ENCODE measurements at regions not wholly inside any gene's neighbourhood (a gene's known extent, or its start where the extent isn't known, plus 50 kb on each side); places are given as distances from the start of the nearest gene placed in this dataset.

DNA sequence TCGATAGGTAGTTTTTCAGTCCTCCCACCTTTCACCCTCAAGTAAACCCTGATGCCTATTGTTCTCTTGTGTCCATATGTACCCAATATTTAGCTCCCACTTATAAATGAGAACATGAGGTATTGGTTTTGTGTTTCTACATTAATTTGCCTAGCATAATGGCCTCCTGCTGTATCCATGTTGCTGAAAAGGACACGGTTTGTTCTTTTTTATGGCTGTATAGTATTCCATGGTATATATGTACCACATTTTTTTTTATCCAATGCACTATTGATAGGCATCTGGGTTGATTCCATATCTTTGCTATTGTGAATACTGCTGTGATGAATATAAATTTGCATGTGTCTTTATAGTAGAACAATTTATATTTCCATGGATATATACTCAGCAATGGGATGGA lies 199.2 kb downstream of the RAB28 start:
- no peak overlapping the region for H3K27ac Mint-ChIP-seq
- Histone ChIP-seq H3F3A (replicated peaks; ENCODE audit: low read depth) (no peaks in the 10 kb centered on the region), H3K4me2 (no peak overlapping the region), H3K27ac (ENCODE audit: low read depth) (no peak overlapping the region), H2AFZ (no peak overlapping the region), H3K79me2 (replicated peaks; ENCODE audit: insufficient read depth) (no peaks in the 10 kb centered on the region), H4K20me1 (replicated peaks; ENCODE audit: insufficient read depth) (no peaks in the 10 kb centered on the region), H3K4me1 (ENCODE audit: insufficient read depth) (no peaks in the 10 kb centered on the region), H3K27me3 (ENCODE audit: insufficient read depth) (no peaks in the 10 kb centered on the region), H3K9me2 (ENCODE audit: insufficient read depth) (peaks cover 6% of the 10 kb centered on the region; the same call in 1 of the 2 replicates), H3K4me3 (no peak overlapping the region), H3K36me3 (ENCODE audit: insufficient read depth) (no peaks in the 10 kb centered on the region)
- H3K27me3 Mint-ChIP-seq (ENCODE audit: insufficient read depth, low read depth, poor library complexity): peaks cover 2% of the 10 kb centered on the region
- no peak overlapping the region for H3K4me3 Mint-ChIP-seq
- peaks cover 3% of the 10 kb centered on the region; the same call in 1 of the 3 replicates for H3K36me3 Mint-ChIP-seq (ENCODE audit: low read depth)
- ATAC-seq (no peak), DNase-seq (ENCODE audit: low spot score) (no peak)
- TF ChIP-seq ZNF114 (CRISPR knock-in tag; IDR thresholded peaks at IDR 0.05) (no peak), STAT1 (IDR thresholded peaks at IDR 0.05; ENCODE audit: unreplicated experiment) (no peak), EZH2 (IDR thresholded peaks at IDR 0.05; ENCODE audit: low read depth, unreplicated experiment) (no peak), JUNB (IDR thresholded peaks at IDR 0.05; ENCODE audit: unreplicated experiment) (no peak), POLR2AphosphoS5 (IDR thresholded peaks at IDR 0.05; ENCODE audit: low read depth) (no peak), NANOG (IDR thresholded peaks at IDR 0.05; ENCODE audit: borderline replicate concordance) (no peak), EZH2phosphoT487 (IDR thresholded peaks at IDR 0.05; ENCODE audit: unreplicated experiment) (no peak)
- no peaks in the 10 kb centered on the region; the same call in 2 of the 3 replicates for H3K4me1 Mint-ChIP-seq
- H3K9me3 Mint-ChIP-seq: peaks cover 19% of the 10 kb centered on the region; the same call in 2 of the 3 replicates

DNA sequence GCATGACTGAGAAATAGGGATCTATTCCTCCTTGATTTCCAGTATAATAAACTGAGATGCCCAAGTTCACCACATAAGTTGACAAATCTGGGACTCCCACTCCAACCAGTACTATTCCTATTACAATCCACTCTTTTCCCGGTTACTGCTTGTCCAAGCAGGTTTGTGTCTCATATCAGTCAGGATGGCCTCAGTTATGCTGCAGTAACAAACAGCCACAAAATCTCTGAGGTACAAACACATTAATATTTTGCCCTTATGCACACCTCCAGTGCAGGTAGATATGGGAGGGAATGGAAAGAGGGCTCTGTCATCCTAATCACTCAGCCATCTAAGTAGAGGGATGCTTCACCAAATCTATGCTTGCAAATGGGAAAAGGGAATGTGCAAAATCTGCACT lies 207.8 kb downstream of the RAB28 start:
- no peaks in the 10 kb centered on the region for H3K36me3 ChIP-seq (ENCODE audit: insufficient read depth)
- H3K27me3 ChIP-seq (ENCODE audit: insufficient read depth): no peaks in the 10 kb centered on the region
- Mint-ChIP-seq H3K36me3 (ENCODE audit: low read depth) (peaks cover 13% of the 10 kb centered on the region; the same call in 2 of the 3 replicates), H3K27ac (no peak overlapping the region), H3K27me3 (ENCODE audit: insufficient read depth, low read depth, poor library complexity) (peaks cover 2% of the 10 kb centered on the region), H3K4me3 (no peak overlapping the region), H3K4me1 (no peaks in the 10 kb centered on the region; the same call in 2 of the 3 replicates), H3K9me3 (peaks cover 22% of the 10 kb centered on the region)
- no peaks in the 10 kb centered on the region for H3K79me2 ChIP-seq (replicated peaks; ENCODE audit: insufficient read depth)
- no peak for ATAC-seq
- no peak for DNase-seq (ENCODE audit: low spot score)
- no peaks in the 10 kb centered on the region for H3K9me2 ChIP-seq (ENCODE audit: insufficient read depth)
- TF ChIP-seq, protein P1, sequence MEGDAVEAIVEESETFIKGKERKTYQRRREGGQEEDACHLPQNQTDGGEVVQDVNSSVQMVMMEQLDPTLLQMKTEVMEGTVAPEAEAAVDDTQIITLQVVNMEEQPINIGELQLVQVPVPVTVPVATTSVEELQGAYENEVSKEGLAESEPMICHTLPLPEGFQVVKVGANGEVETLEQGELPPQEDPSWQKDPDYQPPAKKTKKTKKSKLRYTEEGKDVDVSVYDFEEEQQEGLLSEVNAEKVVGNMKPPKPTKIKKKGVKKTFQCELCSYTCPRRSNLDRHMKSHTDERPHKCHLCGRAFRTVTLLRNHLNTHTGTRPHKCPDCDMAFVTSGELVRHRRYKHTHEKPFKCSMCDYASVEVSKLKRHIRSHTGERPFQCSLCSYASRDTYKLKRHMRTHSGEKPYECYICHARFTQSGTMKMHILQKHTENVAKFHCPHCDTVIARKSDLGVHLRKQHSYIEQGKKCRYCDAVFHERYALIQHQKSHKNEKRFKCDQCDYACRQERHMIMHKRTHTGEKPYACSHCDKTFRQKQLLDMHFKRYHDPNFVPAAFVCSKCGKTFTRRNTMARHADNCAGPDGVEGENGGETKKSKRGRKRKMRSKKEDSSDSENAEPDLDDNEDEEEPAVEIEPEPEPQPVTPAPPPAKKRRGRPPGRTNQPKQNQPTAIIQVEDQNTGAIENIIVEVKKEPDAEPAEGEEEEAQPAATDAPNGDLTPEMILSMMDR (conservative IDR thresholded peaks at IDR 0.05; ENCODE audit: low read depth in 2 of 2): no peak
- TF ChIP-seq EZH2 (IDR thresholded peaks at IDR 0.05; ENCODE audit: low read depth, unreplicated experiment): no peak
- TF ChIP-seq, protein P2, sequence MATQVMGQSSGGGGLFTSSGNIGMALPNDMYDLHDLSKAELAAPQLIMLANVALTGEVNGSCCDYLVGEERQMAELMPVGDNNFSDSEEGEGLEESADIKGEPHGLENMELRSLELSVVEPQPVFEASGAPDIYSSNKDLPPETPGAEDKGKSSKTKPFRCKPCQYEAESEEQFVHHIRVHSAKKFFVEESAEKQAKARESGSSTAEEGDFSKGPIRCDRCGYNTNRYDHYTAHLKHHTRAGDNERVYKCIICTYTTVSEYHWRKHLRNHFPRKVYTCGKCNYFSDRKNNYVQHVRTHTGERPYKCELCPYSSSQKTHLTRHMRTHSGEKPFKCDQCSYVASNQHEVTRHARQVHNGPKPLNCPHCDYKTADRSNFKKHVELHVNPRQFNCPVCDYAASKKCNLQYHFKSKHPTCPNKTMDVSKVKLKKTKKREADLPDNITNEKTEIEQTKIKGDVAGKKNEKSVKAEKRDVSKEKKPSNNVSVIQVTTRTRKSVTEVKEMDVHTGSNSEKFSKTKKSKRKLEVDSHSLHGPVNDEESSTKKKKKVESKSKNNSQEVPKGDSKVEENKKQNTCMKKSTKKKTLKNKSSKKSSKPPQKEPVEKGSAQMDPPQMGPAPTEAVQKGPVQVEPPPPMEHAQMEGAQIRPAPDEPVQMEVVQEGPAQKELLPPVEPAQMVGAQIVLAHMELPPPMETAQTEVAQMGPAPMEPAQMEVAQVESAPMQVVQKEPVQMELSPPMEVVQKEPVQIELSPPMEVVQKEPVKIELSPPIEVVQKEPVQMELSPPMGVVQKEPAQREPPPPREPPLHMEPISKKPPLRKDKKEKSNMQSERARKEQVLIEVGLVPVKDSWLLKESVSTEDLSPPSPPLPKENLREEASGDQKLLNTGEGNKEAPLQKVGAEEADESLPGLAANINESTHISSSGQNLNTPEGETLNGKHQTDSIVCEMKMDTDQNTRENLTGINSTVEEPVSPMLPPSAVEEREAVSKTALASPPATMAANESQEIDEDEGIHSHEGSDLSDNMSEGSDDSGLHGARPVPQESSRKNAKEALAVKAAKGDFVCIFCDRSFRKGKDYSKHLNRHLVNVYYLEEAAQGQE (IDR thresholded peaks at IDR 0.05; ENCODE audit: unreplicated experiment): no peak
- TF ChIP-seq ZNF114 (CRISPR knock-in tag; IDR thresholded peaks at IDR 0.05): no peak
- no peak for TF ChIP-seq NANOG (IDR thresholded peaks at IDR 0.05; ENCODE audit: borderline replicate concordance)
- TF ChIP-seq, protein P3, sequence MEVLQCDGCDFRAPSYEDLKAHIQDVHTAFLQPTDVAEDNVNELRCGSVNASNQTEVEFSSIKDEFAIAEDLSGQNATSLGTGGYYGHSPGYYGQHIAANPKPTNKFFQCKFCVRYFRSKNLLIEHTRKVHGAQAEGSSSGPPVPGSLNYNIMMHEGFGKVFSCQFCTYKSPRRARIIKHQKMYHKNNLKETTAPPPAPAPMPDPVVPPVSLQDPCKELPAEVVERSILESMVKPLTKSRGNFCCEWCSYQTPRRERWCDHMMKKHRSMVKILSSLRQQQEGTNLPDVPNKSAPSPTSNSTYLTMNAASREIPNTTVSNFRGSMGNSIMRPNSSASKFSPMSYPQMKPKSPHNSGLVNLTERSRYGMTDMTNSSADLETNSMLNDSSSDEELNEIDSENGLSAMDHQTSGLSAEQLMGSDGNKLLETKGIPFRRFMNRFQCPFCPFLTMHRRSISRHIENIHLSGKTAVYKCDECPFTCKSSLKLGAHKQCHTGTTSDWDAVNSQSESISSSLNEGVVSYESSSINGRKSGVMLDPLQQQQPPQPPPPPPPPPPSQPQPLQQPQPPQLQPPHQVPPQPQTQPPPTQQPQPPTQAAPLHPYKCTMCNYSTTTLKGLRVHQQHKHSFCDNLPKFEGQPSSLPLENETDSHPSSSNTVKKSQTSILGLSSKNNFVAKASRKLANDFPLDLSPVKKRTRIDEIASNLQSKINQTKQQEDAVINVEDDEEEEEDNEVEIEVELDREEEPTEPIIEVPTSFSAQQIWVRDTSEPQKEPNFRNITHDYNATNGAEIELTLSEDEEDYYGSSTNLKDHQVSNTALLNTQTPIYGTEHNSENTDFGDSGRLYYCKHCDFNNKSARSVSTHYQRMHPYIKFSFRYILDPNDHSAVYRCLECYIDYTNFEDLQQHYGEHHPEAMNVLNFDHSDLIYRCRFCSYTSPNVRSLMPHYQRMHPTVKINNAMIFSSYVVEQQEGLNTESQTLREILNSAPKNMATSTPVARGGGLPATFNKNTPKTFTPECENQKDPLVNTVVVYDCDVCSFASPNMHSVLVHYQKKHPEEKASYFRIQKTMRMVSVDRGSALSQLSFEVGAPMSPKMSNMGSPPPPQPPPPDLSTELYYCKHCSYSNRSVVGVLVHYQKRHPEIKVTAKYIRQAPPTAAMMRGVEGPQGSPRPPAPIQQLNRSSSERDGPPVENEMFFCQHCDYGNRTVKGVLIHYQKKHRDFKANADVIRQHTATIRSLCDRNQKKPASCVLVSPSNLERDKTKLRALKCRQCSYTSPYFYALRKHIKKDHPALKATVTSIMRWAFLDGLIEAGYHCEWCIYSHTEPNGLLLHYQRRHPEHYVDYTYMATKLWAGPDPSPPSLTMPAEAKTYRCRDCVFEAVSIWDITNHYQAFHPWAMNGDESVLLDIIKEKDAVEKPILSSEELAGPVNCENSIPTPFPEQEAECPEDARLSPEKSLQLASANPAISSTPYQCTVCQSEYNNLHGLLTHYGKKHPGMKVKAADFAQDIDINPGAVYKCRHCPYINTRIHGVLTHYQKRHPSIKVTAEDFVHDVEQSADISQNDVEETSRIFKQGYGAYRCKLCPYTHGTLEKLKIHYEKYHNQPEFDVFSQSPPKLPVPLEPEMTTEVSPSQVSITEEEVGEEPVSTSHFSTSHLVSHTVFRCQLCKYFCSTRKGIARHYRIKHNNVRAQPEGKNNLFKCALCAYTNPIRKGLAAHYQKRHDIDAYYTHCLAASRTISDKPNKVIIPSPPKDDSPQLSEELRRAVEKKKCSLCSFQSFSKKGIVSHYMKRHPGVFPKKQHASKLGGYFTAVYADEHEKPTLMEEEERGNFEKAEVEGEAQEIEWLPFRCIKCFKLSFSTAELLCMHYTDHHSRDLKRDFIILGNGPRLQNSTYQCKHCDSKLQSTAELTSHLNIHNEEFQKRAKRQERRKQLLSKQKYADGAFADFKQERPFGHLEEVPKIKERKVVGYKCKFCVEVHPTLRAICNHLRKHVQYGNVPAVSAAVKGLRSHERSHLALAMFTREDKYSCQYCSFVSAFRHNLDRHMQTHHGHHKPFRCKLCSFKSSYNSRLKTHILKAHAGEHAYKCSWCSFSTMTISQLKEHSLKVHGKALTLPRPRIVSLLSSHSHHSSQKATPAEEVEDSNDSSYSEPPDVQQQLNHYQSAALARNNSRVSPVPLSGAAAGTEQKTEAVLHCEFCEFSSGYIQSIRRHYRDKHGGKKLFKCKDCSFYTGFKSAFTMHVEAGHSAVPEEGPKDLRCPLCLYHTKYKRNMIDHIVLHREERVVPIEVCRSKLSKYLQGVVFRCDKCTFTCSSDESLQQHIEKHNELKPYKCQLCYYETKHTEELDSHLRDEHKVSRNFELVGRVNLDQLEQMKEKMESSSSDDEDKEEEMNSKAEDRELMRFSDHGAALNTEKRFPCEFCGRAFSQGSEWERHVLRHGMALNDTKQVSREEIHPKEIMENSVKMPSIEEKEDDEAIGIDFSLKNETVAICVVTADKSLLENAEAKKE (CRISPR knock-in tag; IDR thresholded peaks at IDR 0.05): no peak
- no peak for TF ChIP-seq JUNB (IDR thresholded peaks at IDR 0.05; ENCODE audit: unreplicated experiment)
- no peaks in the 10 kb centered on the region for H4K20me1 ChIP-seq (replicated peaks; ENCODE audit: insufficient read depth)
- H3K4me3 ChIP-seq: no peak overlapping the region
- no peak overlapping the region for H3K27ac ChIP-seq (ENCODE audit: low read depth)
- no peak overlapping the region for H2AFZ ChIP-seq
- H3K4me1 ChIP-seq (ENCODE audit: insufficient read depth): no peaks in the 10 kb centered on the region
- H3K4me2 ChIP-seq: no peak overlapping the region
- H3F3A ChIP-seq (replicated peaks; ENCODE audit: low read depth): no peaks in the 10 kb centered on the region
